DMS114 treated with DMSO at 0.1 percent for 48 hours (cell line): ENCODE measurements at regions not wholly inside any gene's neighbourhood (a gene's known extent, or its start where the extent isn't known, plus 50 kb on each side); places are given as distances from the start of the nearest gene placed in this dataset.

Source experiments
- DNase-seq: peaks from one replicate; lab custom pipeline; 2025; ENCODE audit not compliant: unreplicated experiment; lab: John Stamatoyannopoulos, UW

- no peak for DNase-seq
Observed at GRCh38 chr13:22703601-22704209, 477.1 kb upstream of the SGCG start.

GRCh38 chr13:22707946-22708345 lies 472.8 kb upstream of the SGCG start:
- no peak for DNase-seq

GRCh38 chr13:22717036-22717435 lies 463.7 kb upstream of the SGCG start:
- DNase-seq, result no peak

- DNase-seq, result no peak
Observed at GRCh38 chr13:22726726-22727125, 454.1 kb upstream of the SGCG start.

- DNase-seq, result no peak
Observed at GRCh38 chr13:22735011-22735995, 445.5 kb upstream of the SGCG start.

GRCh38 chr13:22736084-22736767 lies 444.6 kb upstream of the SGCG start:
- DNase-seq, result no peak

GRCh38 chr13:22736768-22737092 lies 444.0 kb upstream of the SGCG start:
- no peak for DNase-seq

GRCh38 chr13:22738357-22738756 lies 442.4 kb upstream of the SGCG start:
- DNase-seq, result no peak

- DNase-seq, result peak; percentile 6
Observed at GRCh38 chr13:22740264-22740663, 440.5 kb upstream of the SGCG start.

GRCh38 chr13:22744688-22745452 lies 435.9 kb upstream of the SGCG start:
- DNase-seq, result peak; percentile 52

- DNase-seq, result no peak
Observed at GRCh38 chr13:22748866-22749577, 431.8 kb upstream of the SGCG start.

- no peak for DNase-seq
Observed at GRCh38 chr13:22749626-22750025, 431.2 kb upstream of the SGCG start.

GRCh38 chr13:22757530-22758120 lies 423.2 kb upstream of the SGCG start:
- DNase-seq, result peak; percentile 3

GRCh38 chr13:22758245-22758644 lies 422.5 kb upstream of the SGCG start:
- DNase-seq, result no peak

GRCh38 chr13:22761709-22762108 lies 419.1 kb upstream of the SGCG start:
- DNase-seq, result no peak

GRCh38 chr13:22765547-22765946 lies 415.2 kb upstream of the SGCG start:
- DNase-seq, result no peak

- DNase-seq, result no peak
Observed at GRCh38 chr13:22770891-22771290, 409.9 kb upstream of the SGCG start.

GRCh38 chr13:22773465-22773864 lies 407.3 kb upstream of the SGCG start:
- no peak for DNase-seq

GRCh38 chr13:22776394-22777186 lies 404.2 kb upstream of the SGCG start:
- DNase-seq, result no peak
